Body of pancreas (tissue), 4 donors: ENCODE measurements at regions not wholly inside any gene's neighbourhood (a gene's known extent, or its start where the extent isn't known, plus 50 kb on each side); places are given as distances from the start of the nearest gene placed in this dataset.

Experiments used
- ATAC-seq: fragments of 150-250 bp; one replicate; pipeline ENCODE4 v1.9.1; 2016
- DNase-seq, 4 donors: peaks; one replicate each; pipeline ENCODE4 v3.0.0-alpha.2; 2019
- H3K27ac ChIP-seq, 4 donors: fragments of 200-600 bp; sonication (generic); 1 replicate in 3 of 4; 2 replicates in 1 of 4; pipeline versions ENCODE4 v1.5.1 to v1.6.1; 2016 to 2019; ENCODE audit warnings: mild to moderate bottlenecking in 1 of 4, mixed read lengths in 1 of 4, moderate library complexity in 1 of 4
- H3K27me3 ChIP-seq, 2 donors: fragments of 200-600 bp; sonication (generic); one replicate each; pipeline ENCODE4 v1.6.0; 2016; ENCODE audit warnings: mild to moderate bottlenecking in 1 of 2
- H3K36me3 ChIP-seq, 2 donors: fragments of 200-600 bp; sonication (generic); replicated peaks in 1 of 2; 2 replicates each; pipeline ENCODE4 v1.5.1; 2016; ENCODE audit warnings: low read depth in 2 of 2; ENCODE audit not compliant: insufficient read depth in 1 of 2
- H3K4me1 ChIP-seq: fragments of 200-600 bp; sonication (generic); one replicate; pipeline ENCODE4 v1.6.0; 2016
- H3K4me3 ChIP-seq, 2 donors: fragments of 200-600 bp; sonication (generic); 1 replicate in 1 of 2; 2 replicates in 1 of 2; pipeline ENCODE4 v1.5.1; 2016 to 2019
- H3K9me3 ChIP-seq, 3 donors: fragments of 200-600 bp; sonication (generic); 1 replicate in 2 of 3; 2 replicates in 1 of 3; pipeline ENCODE4 v1.5.1; 2016
- CTCF ChIP-seq, 7 experiments: fragments of 450-650 bp in 4 of 7; fragments of 200-600 bp in 3 of 7; sonication (generic) in 3 of 7; IDR thresholded peaks; one replicate each; pipeline ENCODE4 v1.5.1; 2016 to 2019; ENCODE audit warnings: antibody characterized with exemption in 7 of 7
- POLR2A ChIP-seq, 3 donors: fragments of 450-650 bp; IDR thresholded peaks; one replicate each; pipeline ENCODE4 v1.6.1; 2016; ENCODE audit warnings: antibody characterized with exemption in 3 of 3, mild to moderate bottlenecking in 2 of 3
- WGBS, 2 donors: methylation state at CpG; one replicate each; pipeline ENCODE4 v1.1.5; 2017; 5-methylcytosine and 5-hydroxymethylcytosine counted together
- intact Hi-C: fragments of 100-400 bp; cut with DNase I; formaldehyde crosslinking; loops from one replicate; pipeline ENCODE4 v1.15.1; 2023

- ATAC-seq (peak; percentile 67), DNase-seq (peak; percentile 21 to 43 (median 38))
- TF ChIP-seq POLR2A (IDR thresholded peaks at IDR 0.05), result no peak
- no peak for TF ChIP-seq CTCF (IDR thresholded peaks at IDR 0.05)
- intact Hi-C loops, result no loop called here
- WGBS, 2 donors, result 53 to 60% methylated on average over 6 of the region's 6 CpGs
- peaks cover 16% of the 10 kb centered on the region for H3K4me1 ChIP-seq
- H3K27me3 ChIP-seq, result no peaks in the 10 kb centered on the region
- no peak overlapping the region for H3K4me3 ChIP-seq
- H3K27ac ChIP-seq, result peak overlapping the region in 2 of 4 donors; percentile 44 to 47
- no peaks in the 10 kb centered on the region for H3K36me3 ChIP-seq
- H3K9me3 ChIP-seq, result no peaks in the 10 kb centered on the region
Measured at GRCh38 chr6:8659404-8660189, 224.3 kb upstream of the SLC35B3 start.

GRCh38 chr6:8658416-8658815 lies 223.1 kb upstream of the SLC35B3 start:
- intact Hi-C loops, result no loop called here
- Histone ChIP-seq H3K9me3 (no peaks in the 10 kb centered on the region), H3K27ac (no peak overlapping the region), H3K36me3 (no peaks in the 10 kb centered on the region), H3K4me3 (no peak overlapping the region), H3K4me1 (peaks cover 16% of the 10 kb centered on the region), H3K27me3 (no peaks in the 10 kb centered on the region)
- WGBS, 2 donors, result 43 to 44% methylated on average over 4 of the region's 4 CpGs
- no peak for DNase-seq
- TF ChIP-seq CTCF (IDR thresholded peaks at IDR 0.05) (no peak), POLR2A (IDR thresholded peaks at IDR 0.05) (no peak)
- ATAC-seq, result no peak

- peaks cover 16% of the 10 kb centered on the region for H3K4me1 ChIP-seq
- no peak overlapping the region for H3K27ac ChIP-seq
- H3K9me3 ChIP-seq, result no peaks in the 10 kb centered on the region
- H3K27me3 ChIP-seq, result no peaks in the 10 kb centered on the region
- H3K4me3 ChIP-seq, result no peak overlapping the region
- intact Hi-C loops, result no loop called here
- no peaks in the 10 kb centered on the region for H3K36me3 ChIP-seq
- TF ChIP-seq POLR2A (IDR thresholded peaks at IDR 0.05), result no peak
- TF ChIP-seq CTCF (IDR thresholded peaks at IDR 0.05), result no peak
- no peak for DNase-seq
- no peak for ATAC-seq
Measured at GRCh38 chr6:8657522-8657921, 222.2 kb upstream of the SLC35B3 start.

GRCh38 chr6:8655670-8656454 lies 220.5 kb upstream of the SLC35B3 start:
- no peak overlapping the region for H3K27ac ChIP-seq
- no peaks in the 10 kb centered on the region for H3K27me3 ChIP-seq
- whole genome bisulfite sequencing, 2 donors, result 66 to 68% methylated on average over 5 of the region's 5 CpGs
- intact Hi-C loops, result no loop called here
- H3K4me3 ChIP-seq, result no peak overlapping the region
- DNase-seq (no peak), ATAC-seq (no peak)
- peaks cover 15% of the 10 kb centered on the region for H3K4me1 ChIP-seq
- H3K36me3 ChIP-seq, result no peaks in the 10 kb centered on the region
- no peaks in the 10 kb centered on the region for H3K9me3 ChIP-seq
- TF ChIP-seq CTCF (IDR thresholded peaks at IDR 0.05), result no peak
- no peak for TF ChIP-seq POLR2A (IDR thresholded peaks at IDR 0.05)
